ENCODE measurements at regions not wholly inside any gene's neighbourhood (a gene's known extent, or its start where the extent isn't known, plus 50 kb on each side); places are given as distances from the start of the nearest gene placed in this dataset.

DNA sequence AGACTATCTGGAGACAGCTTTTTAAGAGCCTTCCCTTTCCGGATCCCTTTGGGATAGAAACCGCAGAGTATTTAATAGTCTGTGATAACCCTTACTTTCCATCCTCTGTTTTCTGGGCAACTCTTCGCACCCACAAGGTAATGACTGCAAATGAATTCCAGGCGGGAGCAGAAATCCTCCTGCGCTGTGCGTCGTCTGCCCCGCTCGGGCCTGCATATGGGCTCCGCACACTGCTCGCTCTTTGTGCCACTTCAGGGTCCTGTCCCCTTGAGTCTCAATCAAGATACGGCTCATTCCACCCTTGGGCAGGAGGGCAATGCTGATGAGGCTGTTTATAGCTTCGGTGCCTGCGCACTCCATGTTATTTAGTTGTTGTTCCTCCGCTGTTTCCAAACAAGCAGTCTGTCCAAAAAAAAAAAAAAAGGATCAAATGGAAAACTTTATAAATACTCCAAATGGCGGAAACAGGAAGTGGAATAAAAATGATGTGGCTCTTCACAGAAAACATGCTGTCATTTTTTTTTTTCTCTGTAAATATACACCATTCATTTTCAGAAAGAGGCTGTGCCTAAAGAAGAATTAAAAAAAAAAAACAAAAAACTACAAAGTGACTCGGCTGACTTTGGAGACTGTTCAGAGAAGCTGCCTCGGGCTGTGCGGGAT lies 169.6 kb upstream of the GMDS start:
- TF ChIP-seq, protein P1, sequence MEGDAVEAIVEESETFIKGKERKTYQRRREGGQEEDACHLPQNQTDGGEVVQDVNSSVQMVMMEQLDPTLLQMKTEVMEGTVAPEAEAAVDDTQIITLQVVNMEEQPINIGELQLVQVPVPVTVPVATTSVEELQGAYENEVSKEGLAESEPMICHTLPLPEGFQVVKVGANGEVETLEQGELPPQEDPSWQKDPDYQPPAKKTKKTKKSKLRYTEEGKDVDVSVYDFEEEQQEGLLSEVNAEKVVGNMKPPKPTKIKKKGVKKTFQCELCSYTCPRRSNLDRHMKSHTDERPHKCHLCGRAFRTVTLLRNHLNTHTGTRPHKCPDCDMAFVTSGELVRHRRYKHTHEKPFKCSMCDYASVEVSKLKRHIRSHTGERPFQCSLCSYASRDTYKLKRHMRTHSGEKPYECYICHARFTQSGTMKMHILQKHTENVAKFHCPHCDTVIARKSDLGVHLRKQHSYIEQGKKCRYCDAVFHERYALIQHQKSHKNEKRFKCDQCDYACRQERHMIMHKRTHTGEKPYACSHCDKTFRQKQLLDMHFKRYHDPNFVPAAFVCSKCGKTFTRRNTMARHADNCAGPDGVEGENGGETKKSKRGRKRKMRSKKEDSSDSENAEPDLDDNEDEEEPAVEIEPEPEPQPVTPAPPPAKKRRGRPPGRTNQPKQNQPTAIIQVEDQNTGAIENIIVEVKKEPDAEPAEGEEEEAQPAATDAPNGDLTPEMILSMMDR (IDR thresholded peaks at IDR 0.05 in 2 of 3, conservative IDR thresholded peaks at IDR 0.05 in 1 of 3; ENCODE audit: borderline replicate concordance in 1 of 3, insufficient read depth in 1 of 3, low read depth in 2 of 3, low read length in 2 of 3) = no peak
- TF ChIP-seq ZFX (IDR thresholded peaks at IDR 0.05) (no peak), POLR2A (IDR thresholded peaks at IDR 0.05; ENCODE audit: borderline replicate concordance, extremely low read depth, insufficient read depth, insufficient read length) (no peak)

All from HCT116 (cell line).